Astrocyte (in vitro differentiated cells and primary cell): ENCODE measurements at regions not wholly inside any gene's neighbourhood (a gene's known extent, or its start where the extent isn't known, plus 50 kb on each side); places are given as distances from the start of the nearest gene placed in this dataset.

Experiments
- DNase-seq: peaks from one replicate; pipeline ENCODE4 v3.0.0-alpha.2; 2010; ENCODE audit warnings: low read depth
- FAIRE-seq: peaks from 2 replicates; lab custom pipeline; 2011; peaks lifted over from hg19 to GRCh38; lab: Jason Lieb, UNC
- H2AFZ ChIP-seq: 2 replicates; pipeline ENCODE4 v1.6.0; 2012; ENCODE audit warnings: low read depth, low read length, inconsistent platforms
- H3K27ac ChIP-seq: 2 replicates; pipeline ENCODE4 v1.5.1; 2011; ENCODE audit warnings: low read depth, low read length, inconsistent platforms
- H3K27me3 ChIP-seq: 2 replicates; pipeline ENCODE4 v1.6.0; 2011; ENCODE audit warnings: low read length, inconsistent platforms; ENCODE audit not compliant: insufficient read depth
- H3K36me3 ChIP-seq: 2 replicates; pipeline ENCODE4 v1.5.1; 2011; ENCODE audit warnings: low read length, inconsistent platforms; ENCODE audit not compliant: insufficient read depth
- H3K4me1 ChIP-seq: 2 replicates; pipeline ENCODE4 v1.5.1; 2011; ENCODE audit warnings: low read length, inconsistent platforms; ENCODE audit not compliant: insufficient read depth
- H3K4me2 ChIP-seq: 2 replicates; pipeline ENCODE4 v1.6.0; 2012; ENCODE audit warnings: low read length, inconsistent platforms
- H3K4me3 ChIP-seq: 2 replicates; pipeline ENCODE4 v1.5.1; 2011; ENCODE audit warnings: low read depth, mild to moderate bottlenecking, low read length, inconsistent platforms; ENCODE audit not compliant: insufficient read depth
- H3K79me2 ChIP-seq: 2 replicates; pipeline ENCODE4 v1.6.0; 2012; ENCODE audit warnings: mild to moderate bottlenecking, low read length, inconsistent platforms; ENCODE audit not compliant: insufficient read depth
- H3K9ac ChIP-seq: 2 replicates; pipeline ENCODE4 v1.6.0; 2012; ENCODE audit warnings: mild to moderate bottlenecking, low read length, inconsistent platforms
- H3K9me3 ChIP-seq: 2 replicates; pipeline ENCODE4 v1.5.1; 2012; ENCODE audit warnings: low read depth, mild to moderate bottlenecking, low read length, inconsistent platforms; ENCODE audit not compliant: insufficient read depth
- H4K20me1 ChIP-seq: 2 replicates; pipeline ENCODE4 v1.6.0; 2012; ENCODE audit warnings: low read length, inconsistent platforms; ENCODE audit not compliant: insufficient read depth
- H3K27ac Mint-ChIP-seq: one replicate; pipeline ENCODE4 v1.8.0; 2021; ENCODE audit warnings: mild to moderate bottlenecking, mixed read lengths; ENCODE audit not compliant: unreplicated experiment
- H3K27me3 Mint-ChIP-seq: one replicate; pipeline ENCODE4 v1.8.0; 2021; ENCODE audit warnings: low read depth, mixed read lengths; ENCODE audit not compliant: unreplicated experiment
- H3K36me3 Mint-ChIP-seq: one replicate; pipeline ENCODE4 v1.8.0; 2021; ENCODE audit warnings: low read depth, mixed read lengths; ENCODE audit not compliant: unreplicated experiment
- H3K4me1 Mint-ChIP-seq: one replicate; pipeline ENCODE4 v1.8.0; 2021; ENCODE audit warnings: low read depth, mixed read lengths; ENCODE audit not compliant: unreplicated experiment
- H3K4me3 Mint-ChIP-seq: one replicate; pipeline ENCODE4 v1.8.0; 2021; ENCODE audit warnings: mild to moderate bottlenecking, moderate library complexity, mixed read lengths; ENCODE audit not compliant: unreplicated experiment
- H3K9me3 Mint-ChIP-seq: one replicate; pipeline ENCODE4 v1.8.0; 2021; ENCODE audit warnings: mild to moderate bottlenecking, mixed read lengths; ENCODE audit not compliant: unreplicated experiment
- CTCF ChIP-seq: IDR thresholded peaks from 2 replicates; pipeline ENCODE4 v1.5.1; 2011; ENCODE audit warnings: low read depth, mild to moderate bottlenecking, inconsistent platforms, low read length, moderate library complexity; ENCODE audit not compliant: insufficient read depth
- EZH2 ChIP-seq: IDR thresholded peaks from 2 replicates; pipeline ENCODE4 v1.6.1; 2012; ENCODE audit warnings: mild to moderate bottlenecking, low read length, inconsistent platforms; ENCODE audit not compliant: insufficient read depth

- Histone ChIP-seq H4K20me1 (no peaks in the 10 kb centered on the region), H3K36me3 (no peaks in the 10 kb centered on the region), H3K4me1 (no peaks in the 10 kb centered on the region), H3K79me2 (no peaks in the 10 kb centered on the region), H3K4me3 (no peak overlapping the region), H3K9ac (no peak overlapping the region), H3K27ac (no peak overlapping the region), H3K27me3 (no peaks in the 10 kb centered on the region), H2AFZ (no peak overlapping the region), H3K9me3 (no peaks in the 10 kb centered on the region), H3K4me2 (no peak overlapping the region)
- no peak for FAIRE-seq
- Mint-ChIP-seq H3K27me3 (peaks cover 7% of the 10 kb centered on the region), H3K4me1 (no peaks in the 10 kb centered on the region), H3K27ac (no peak overlapping the region), H3K36me3 (no peaks in the 10 kb centered on the region), H3K9me3 (no peaks in the 10 kb centered on the region), H3K4me3 (no peak overlapping the region)
- no peak for DNase-seq
- no peak for TF ChIP-seq EZH2
- TF ChIP-seq CTCF = no peak
These were observed 205.2 kb upstream of the LMCD1 start for GRCh38 chr3:8296461-8296860.

GRCh38 chr3:8298021-8298954 is 203.3 kb upstream of the LMCD1 start:
- Mint-ChIP-seq H3K36me3 (no peaks in the 10 kb centered on the region), H3K4me3 (no peak overlapping the region), H3K27ac (no peak overlapping the region), H3K4me1 (no peaks in the 10 kb centered on the region), H3K27me3 (peaks cover 5% of the 10 kb centered on the region), H3K9me3 (no peaks in the 10 kb centered on the region)
- no peaks in the 10 kb centered on the region for H3K27me3 ChIP-seq
- DNase-seq (no peak), FAIRE-seq (no peak)
- H4K20me1 ChIP-seq = no peaks in the 10 kb centered on the region
- TF ChIP-seq EZH2 (no peak), CTCF (no peak)
- H2AFZ ChIP-seq = no peak overlapping the region
- H3K79me2 ChIP-seq = no peaks in the 10 kb centered on the region
- H3K9me3 ChIP-seq = no peaks in the 10 kb centered on the region
- H3K4me3 ChIP-seq = no peak overlapping the region
- no peak overlapping the region for H3K4me2 ChIP-seq
- no peak overlapping the region for H3K9ac ChIP-seq
- H3K27ac ChIP-seq = no peak overlapping the region
- no peaks in the 10 kb centered on the region for H3K36me3 ChIP-seq
- no peaks in the 10 kb centered on the region for H3K4me1 ChIP-seq
